ENCODE measurements at regions not wholly inside any gene's neighbourhood (a gene's known extent, or its start where the extent isn't known, plus 50 kb on each side); places are given as distances from the start of the nearest gene placed in this dataset.

GRCh38 chr9:135286961-135287360 lies 192.6 kb upstream of the PPP1R26 start:
- Mint-ChIP-seq H3K9me3 (ENCODE audit: low read depth) (no peaks in the 10 kb centered on the region), H3K27ac (no peak overlapping the region), H3K4me3 (no peak overlapping the region)

GRCh38 chr9:135287627-135288026 lies 192.0 kb upstream of the PPP1R26 start:
- Mint-ChIP-seq H3K4me1 (ENCODE audit: low read depth) (no peaks in the 10 kb centered on the region), H3K9me3 (ENCODE audit: low read depth) (no peaks in the 10 kb centered on the region), H3K27me3 (peaks cover 2% of the 10 kb centered on the region), H3K27ac (no peak overlapping the region), H3K4me3 (no peak overlapping the region), H3K36me3 (no peaks in the 10 kb centered on the region)

More at GRCh38 chr9:135286961-135287360, 192.6 kb upstream of the PPP1R26 start:
- Mint-ChIP-seq H3K27me3 (peaks cover 2% of the 10 kb centered on the region), H3K4me1 (ENCODE audit: low read depth) (no peaks in the 10 kb centered on the region), H3K36me3 (no peaks in the 10 kb centered on the region)

- no peaks in the 10 kb centered on the region for H3K36me3 Mint-ChIP-seq
- H3K27me3 Mint-ChIP-seq: peaks cover 2% of the 10 kb centered on the region
- no peaks in the 10 kb centered on the region for H3K4me1 Mint-ChIP-seq (ENCODE audit: low read depth)
- H3K27ac Mint-ChIP-seq: no peak overlapping the region
- H3K4me3 Mint-ChIP-seq: no peak overlapping the region
- H3K9me3 Mint-ChIP-seq (ENCODE audit: low read depth): no peaks in the 10 kb centered on the region
Measured at GRCh38 chr9:135288054-135288453, 191.5 kb upstream of the PPP1R26 start.

GRCh38 chr9:135289081-135289491 lies 190.5 kb upstream of the PPP1R26 start:
- peaks cover 2% of the 10 kb centered on the region for H3K27me3 Mint-ChIP-seq
- no peak overlapping the region for H3K27ac Mint-ChIP-seq
- H3K4me1 Mint-ChIP-seq (ENCODE audit: low read depth): no peaks in the 10 kb centered on the region
- no peak overlapping the region for H3K4me3 Mint-ChIP-seq
- no peaks in the 10 kb centered on the region for H3K9me3 Mint-ChIP-seq (ENCODE audit: low read depth)
- no peaks in the 10 kb centered on the region for H3K36me3 Mint-ChIP-seq

- Mint-ChIP-seq H3K4me3 (no peak overlapping the region), H3K27me3 (peaks cover 2% of the 10 kb centered on the region), H3K4me1 (ENCODE audit: low read depth) (no peaks in the 10 kb centered on the region), H3K36me3 (no peaks in the 10 kb centered on the region), H3K9me3 (ENCODE audit: low read depth) (no peaks in the 10 kb centered on the region), H3K27ac (no peak overlapping the region)
Measured at GRCh38 chr9:135290086-135290485, 189.5 kb upstream of the PPP1R26 start.

GRCh38 chr9:135290566-135290965 lies 189.0 kb upstream of the PPP1R26 start:
- no peaks in the 10 kb centered on the region for H3K4me1 Mint-ChIP-seq (ENCODE audit: low read depth)
- no peak overlapping the region for H3K4me3 Mint-ChIP-seq
- peaks cover 2% of the 10 kb centered on the region for H3K27me3 Mint-ChIP-seq
- H3K36me3 Mint-ChIP-seq: no peaks in the 10 kb centered on the region
- no peaks in the 10 kb centered on the region for H3K9me3 Mint-ChIP-seq (ENCODE audit: low read depth)
- H3K27ac Mint-ChIP-seq: no peak overlapping the region

GRCh38 chr9:135291165-135291564 lies 188.4 kb upstream of the PPP1R26 start:
- Mint-ChIP-seq H3K27ac (no peak overlapping the region), H3K4me1 (ENCODE audit: low read depth) (no peaks in the 10 kb centered on the region), H3K27me3 (peaks cover 2% of the 10 kb centered on the region), H3K9me3 (ENCODE audit: low read depth) (no peaks in the 10 kb centered on the region), H3K36me3 (no peaks in the 10 kb centered on the region), H3K4me3 (no peak overlapping the region)

GRCh38 chr9:135294836-135295235 lies 184.7 kb upstream of the PPP1R26 start:
- H3K9me3 Mint-ChIP-seq (ENCODE audit: low read depth): no peaks in the 10 kb centered on the region
- peaks cover 2% of the 10 kb centered on the region for H3K27me3 Mint-ChIP-seq
- H3K27ac Mint-ChIP-seq: no peak overlapping the region
- H3K4me1 Mint-ChIP-seq (ENCODE audit: low read depth): no peaks in the 10 kb centered on the region
- H3K4me3 Mint-ChIP-seq: no peak overlapping the region
- no peaks in the 10 kb centered on the region for H3K36me3 Mint-ChIP-seq

- Mint-ChIP-seq H3K9me3 (ENCODE audit: low read depth) (no peaks in the 10 kb centered on the region), H3K4me1 (ENCODE audit: low read depth) (no peaks in the 10 kb centered on the region), H3K4me3 (no peak overlapping the region), H3K27me3 (no peaks in the 10 kb centered on the region), H3K27ac (no peak overlapping the region), H3K36me3 (no peaks in the 10 kb centered on the region)
Measured at GRCh38 chr9:135295551-135296300, 183.9 kb upstream of the PPP1R26 start.

- Mint-ChIP-seq H3K27me3 (no peaks in the 10 kb centered on the region), H3K4me1 (ENCODE audit: low read depth) (no peaks in the 10 kb centered on the region), H3K36me3 (no peaks in the 10 kb centered on the region), H3K9me3 (ENCODE audit: low read depth) (no peaks in the 10 kb centered on the region), H3K4me3 (no peak overlapping the region), H3K27ac (no peak overlapping the region)
Measured at GRCh38 chr9:135296735-135297455, 182.7 kb upstream of the PPP1R26 start.

GRCh38 chr9:135297456-135298075 lies 182.0 kb upstream of the PPP1R26 start:
- Mint-ChIP-seq H3K27ac (no peak overlapping the region), H3K9me3 (ENCODE audit: low read depth) (no peaks in the 10 kb centered on the region), H3K4me1 (ENCODE audit: low read depth) (no peaks in the 10 kb centered on the region), H3K27me3 (no peaks in the 10 kb centered on the region), H3K4me3 (no peak overlapping the region), H3K36me3 (no peaks in the 10 kb centered on the region)

GRCh38 chr9:135299239-135299590 lies 180.4 kb upstream of the PPP1R26 start:
- no peaks in the 10 kb centered on the region for H3K4me1 Mint-ChIP-seq (ENCODE audit: low read depth)
- no peaks in the 10 kb centered on the region for H3K36me3 Mint-ChIP-seq
- no peak overlapping the region for H3K4me3 Mint-ChIP-seq
- no peaks in the 10 kb centered on the region for H3K9me3 Mint-ChIP-seq (ENCODE audit: low read depth)
- peaks cover 2% of the 10 kb centered on the region for H3K27me3 Mint-ChIP-seq
- H3K27ac Mint-ChIP-seq: no peak overlapping the region

GRCh38 chr9:135299651-135300345 lies 179.8 kb upstream of the PPP1R26 start:
- Mint-ChIP-seq H3K27ac (no peak overlapping the region), H3K36me3 (no peaks in the 10 kb centered on the region), H3K4me1 (ENCODE audit: low read depth) (no peaks in the 10 kb centered on the region), H3K9me3 (ENCODE audit: low read depth) (no peaks in the 10 kb centered on the region), H3K4me3 (no peak overlapping the region), H3K27me3 (peaks cover 2% of the 10 kb centered on the region)

- Mint-ChIP-seq H3K36me3 (no peaks in the 10 kb centered on the region), H3K4me1 (ENCODE audit: low read depth) (no peaks in the 10 kb centered on the region), H3K27ac (no peak overlapping the region), H3K27me3 (peaks cover 2% of the 10 kb centered on the region), H3K9me3 (ENCODE audit: low read depth) (no peaks in the 10 kb centered on the region), H3K4me3 (no peak overlapping the region)
Measured at GRCh38 chr9:135300346-135301141, 179.0 kb upstream of the PPP1R26 start.
